ENCODE measurements at regions not wholly inside any gene's neighbourhood (a gene's known extent, or its start where the extent isn't known, plus 50 kb on each side); places are given as distances from the start of the nearest gene placed in this dataset.
A peak's percentile ranks its signal among the peaks of the same experiment; 100 is the strongest.

- CTCF ChIA-PET = interaction anchor here (2.4 to 7.4 kb wide), 2 partner anchors 16 to 29 kb away, joined by 8 to 55 read pairs; no protein-coding TSS in a partner anchor
- TF ChIP-seq, protein P1, sequence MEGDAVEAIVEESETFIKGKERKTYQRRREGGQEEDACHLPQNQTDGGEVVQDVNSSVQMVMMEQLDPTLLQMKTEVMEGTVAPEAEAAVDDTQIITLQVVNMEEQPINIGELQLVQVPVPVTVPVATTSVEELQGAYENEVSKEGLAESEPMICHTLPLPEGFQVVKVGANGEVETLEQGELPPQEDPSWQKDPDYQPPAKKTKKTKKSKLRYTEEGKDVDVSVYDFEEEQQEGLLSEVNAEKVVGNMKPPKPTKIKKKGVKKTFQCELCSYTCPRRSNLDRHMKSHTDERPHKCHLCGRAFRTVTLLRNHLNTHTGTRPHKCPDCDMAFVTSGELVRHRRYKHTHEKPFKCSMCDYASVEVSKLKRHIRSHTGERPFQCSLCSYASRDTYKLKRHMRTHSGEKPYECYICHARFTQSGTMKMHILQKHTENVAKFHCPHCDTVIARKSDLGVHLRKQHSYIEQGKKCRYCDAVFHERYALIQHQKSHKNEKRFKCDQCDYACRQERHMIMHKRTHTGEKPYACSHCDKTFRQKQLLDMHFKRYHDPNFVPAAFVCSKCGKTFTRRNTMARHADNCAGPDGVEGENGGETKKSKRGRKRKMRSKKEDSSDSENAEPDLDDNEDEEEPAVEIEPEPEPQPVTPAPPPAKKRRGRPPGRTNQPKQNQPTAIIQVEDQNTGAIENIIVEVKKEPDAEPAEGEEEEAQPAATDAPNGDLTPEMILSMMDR (IDR thresholded peaks at IDR 0.05; ENCODE audit: insufficient read depth, low read length, missing control alignments) = no peak
- no peak overlapping the region for H3K4me3 ChIP-seq (ENCODE audit: low read depth, low read length)
- DNase-seq (ENCODE audit: low read depth, low spot score) = no peak
- POLR2A ChIA-PET = no interaction called here
Measured at GRCh38 chr18:21162786-21163185, 51.2 kb upstream of the ROCK1 start.

- CTCF ChIA-PET = interaction anchor here (0.7 to 7.4 kb wide), 5 partner anchors 11 to 437 kb away, joined by 3 to 55 read pairs (median 3); partner anchors contain the start of gene ESCO1
- no peak overlapping the region; the same call in 1 of the 2 replicates for H3K4me3 ChIP-seq (ENCODE audit: low read depth, low read length)
- POLR2A ChIA-PET = interaction anchor here (1.4 kb wide), 1 partner anchor 47 kb away, joined by 9 read pairs; no protein-coding TSS in a partner anchor
- DNase-seq (ENCODE audit: low read depth, low spot score) = peak; percentile 69
- TF ChIP-seq, protein P1 (IDR thresholded peaks at IDR 0.05; ENCODE audit: insufficient read depth, low read length, missing control alignments) = no peak
Measured at GRCh38 chr18:21163647-21164547, 52.3 kb upstream of the ROCK1 start.

DNA sequence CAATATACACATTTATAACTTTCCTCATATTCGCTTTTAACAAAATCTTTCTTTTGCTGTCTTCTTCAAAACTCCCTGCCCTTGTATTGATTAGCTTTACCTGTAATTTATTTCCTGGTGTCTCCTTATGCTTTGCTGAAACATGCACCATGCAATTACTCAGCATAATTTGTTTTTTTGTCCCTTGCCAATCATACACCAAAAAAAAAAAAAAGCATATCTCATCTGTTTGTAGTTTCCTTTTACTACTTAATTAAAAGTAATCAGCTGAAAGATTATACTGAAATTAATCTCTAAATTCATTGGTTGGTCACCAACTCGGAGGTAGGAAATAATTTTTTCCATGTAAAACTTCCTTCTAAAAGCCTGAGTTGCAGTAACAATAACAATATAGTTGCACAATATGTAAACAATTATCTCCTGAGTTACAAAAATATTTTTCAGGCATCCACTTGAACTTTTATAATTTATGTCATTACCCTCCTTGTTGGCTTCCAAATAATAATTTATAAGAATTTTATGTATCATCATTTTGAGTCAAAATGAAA lies 53.0 kb upstream of the ROCK1 start:
- POLR2A ChIA-PET = interaction anchor here (1.4 kb wide), 1 partner anchor 48 kb away, joined by 9 read pairs; no protein-coding TSS in a partner anchor
- H3K4me3 ChIP-seq (ENCODE audit: low read depth, low read length) = no peak overlapping the region
- TF ChIP-seq, protein P1 (IDR thresholded peaks at IDR 0.05; ENCODE audit: insufficient read depth, low read length, missing control alignments) = no peak
- CTCF ChIA-PET = interaction anchor here (1.0 to 7.4 kb wide), 4 partner anchors 10 to 436 kb away, joined by 3 to 55 read pairs (median 6); partner anchors contain the start of gene ESCO1
- DNase-seq (ENCODE audit: low read depth, low spot score) = no peak

DNA sequence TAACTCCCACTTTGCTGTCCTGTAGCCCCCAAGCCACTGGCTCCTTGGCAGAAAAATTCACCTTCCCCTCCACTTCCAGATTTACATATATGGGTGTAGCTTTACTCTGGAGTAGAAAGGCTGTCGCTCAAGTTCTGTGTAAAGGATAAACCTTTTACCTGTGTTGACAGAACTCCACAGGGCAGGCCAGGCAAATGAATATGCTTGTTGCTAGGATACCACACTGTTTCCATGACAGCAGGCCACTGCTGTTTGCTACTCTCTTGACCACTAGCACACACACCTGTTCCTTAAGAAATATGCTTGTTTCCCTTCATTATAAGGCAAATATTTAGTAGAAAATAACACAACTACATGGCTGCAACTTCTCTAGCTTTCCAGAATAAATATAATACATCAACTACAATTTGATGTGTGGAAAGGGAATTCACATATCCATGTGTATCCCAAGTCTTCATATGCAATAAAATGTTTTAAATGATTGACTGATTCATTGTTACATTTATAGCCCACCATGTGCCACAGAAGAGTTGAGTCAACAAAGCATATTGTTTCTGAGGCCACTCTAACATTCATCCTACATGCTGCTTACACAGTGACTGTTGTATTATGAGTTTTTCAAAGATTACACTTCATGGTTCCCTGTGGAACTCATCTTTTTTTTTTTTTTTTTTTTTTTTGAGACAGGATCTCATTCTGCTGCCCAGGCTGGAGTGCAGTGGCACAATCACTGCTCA lies 56.2 kb upstream of the ROCK1 start:
- no peak overlapping the region for H3K4me3 ChIP-seq (ENCODE audit: low read depth, low read length)
- POLR2A ChIA-PET = no interaction called here
- CTCF ChIA-PET = interaction anchor here (7.4 kb wide), 1 partner anchor 11 kb away, joined by 55 read pairs; no protein-coding TSS in a partner anchor
- DNase-seq (ENCODE audit: low read depth, low spot score) = no peak
- TF ChIP-seq, protein P1 (IDR thresholded peaks at IDR 0.05; ENCODE audit: insufficient read depth, low read length, missing control alignments) = no peak

GRCh38 chr18:21168880-21169279 lies 57.3 kb upstream of the ROCK1 start:
- TF ChIP-seq, protein P1 (IDR thresholded peaks at IDR 0.05; ENCODE audit: insufficient read depth, low read length, missing control alignments) = no peak
- POLR2A ChIA-PET = no interaction called here
- CTCF ChIA-PET = interaction anchor here (0.8 to 7.4 kb wide), 2 partner anchors 10 to 25 kb away, joined by 3 to 55 read pairs; no protein-coding TSS in a partner anchor

More at GRCh38 chr18:21168880-21169279, 57.3 kb upstream of the ROCK1 start:
- no peak overlapping the region for H3K4me3 ChIP-seq (ENCODE audit: low read depth, low read length)
- DNase-seq (ENCODE audit: low read depth, low spot score) = no peak

Data from AG04449 (cell line).